ENCODE measurements at regions not wholly inside any gene's neighbourhood (a gene's known extent, or its start where the extent isn't known, plus 50 kb on each side); places are given as distances from the start of the nearest gene placed in this dataset.

- H3K27ac ChIP-seq, result no peak overlapping the region
- POLR2A ChIA-PET (ENCODE audit: low non-redundant PET), result no interaction called here
- CTCF ChIA-PET, result interaction anchor here (1.3 kb wide), 1 partner anchor 373 kb away, joined by 3 read pairs; no protein-coding TSS in a partner anchor
- no peak for DNase-seq (ENCODE audit: low spot score)
- TF ChIP-seq CTCF (conservative IDR thresholded peaks at IDR 0.05; ENCODE audit: low read depth), result no peak
Measured at GRCh38 chr17:27226611-27227230, 67.2 kb upstream of the WSB1 start.

- CTCF ChIA-PET, result interaction anchor here (1.0 kb wide), 1 partner anchor 12 kb away, joined by 3 read pairs; no protein-coding TSS in a partner anchor
- H3K27ac ChIP-seq, result no peak overlapping the region
- no peak for DNase-seq (ENCODE audit: low spot score)
- TF ChIP-seq CTCF (conservative IDR thresholded peaks at IDR 0.05; ENCODE audit: low read depth), result no peak
- POLR2A ChIA-PET (ENCODE audit: low non-redundant PET), result no interaction called here
Measured at GRCh38 chr17:27230996-27231395, 62.9 kb upstream of the WSB1 start.

GRCh38 chr17:27232328-27232727, 61.6 kb upstream of the WSB1 start:
- CTCF ChIA-PET, result interaction anchor here (0.6 kb wide), 1 partner anchor 420 kb away, joined by 3 read pairs; no protein-coding TSS in a partner anchor
- no peak for TF ChIP-seq CTCF (conservative IDR thresholded peaks at IDR 0.05; ENCODE audit: low read depth)
- no peak overlapping the region for H3K27ac ChIP-seq

GRCh38 chr17:27233059-27233458, 60.9 kb upstream of the WSB1 start:
- CTCF ChIA-PET, result no interaction called here
- POLR2A ChIA-PET (ENCODE audit: low non-redundant PET), result no interaction called here

More at GRCh38 chr17:27232328-27232727, 61.6 kb upstream of the WSB1 start:
- POLR2A ChIA-PET (ENCODE audit: low non-redundant PET), result no interaction called here
- no peak for DNase-seq (ENCODE audit: low spot score)

GRCh38 chr17:27233776-27234175, 60.1 kb upstream of the WSB1 start:
- TF ChIP-seq CTCF (conservative IDR thresholded peaks at IDR 0.05; ENCODE audit: low read depth), result no peak
- H3K27ac ChIP-seq, result no peak overlapping the region
- no peak for DNase-seq (ENCODE audit: low spot score)
- POLR2A ChIA-PET (ENCODE audit: low non-redundant PET), result no interaction called here
- CTCF ChIA-PET, result no interaction called here

More at GRCh38 chr17:27233059-27233458, 60.9 kb upstream of the WSB1 start:
- no peak overlapping the region for H3K27ac ChIP-seq
- TF ChIP-seq CTCF (conservative IDR thresholded peaks at IDR 0.05; ENCODE audit: low read depth), result no peak
- no peak for DNase-seq (ENCODE audit: low spot score)

GRCh38 chr17:27236717-27237315, 57.1 kb upstream of the WSB1 start:
- peak; percentile 62 for DNase-seq (ENCODE audit: low spot score)
- CTCF ChIA-PET, result interaction anchor here (0.6 to 4.9 kb wide), 15 partner anchors 8 to 373 kb away, joined by 3 to 40 read pairs (median 3); partner anchors contain the start of gene WSB1
- H3K27ac ChIP-seq, result no peak overlapping the region
- POLR2A ChIA-PET (ENCODE audit: low non-redundant PET), result no interaction called here
- peak; percentile 85 for TF ChIP-seq CTCF (conservative IDR thresholded peaks at IDR 0.05; ENCODE audit: low read depth)

Data from RWPE1 (cell line).